Activated CD4-positive, alpha-beta memory T cell treated with anti-CD3 and anti-CD28 coated beads for 36 hours (primary cell): ENCODE measurements at regions not wholly inside any gene's neighbourhood (a gene's known extent, or its start where the extent isn't known, plus 50 kb on each side); places are given as distances from the start of the nearest gene placed in this dataset.
"Not testable (repeated sequence)": the region's sequence is repeated elsewhere in the genome, so short reads cannot be mapped to it uniquely, and the experiment has no call there.

Experiments used
- CTCF ChIA-PET: fragments of 350-600 bp; sonication (Branson Sonifier 250); formaldehyde crosslinking; loops from one replicate; lab custom pipeline; 2021; ENCODE audit warnings: antibody characterized with exemption, inconsistent platforms; lab: Charles Lee
- POLR2A ChIA-PET: fragments of 350-600 bp; sonication (Branson Sonifier 250); formaldehyde crosslinking; loops from one replicate; lab custom pipeline; 2021; ENCODE audit warnings: antibody characterized with exemption; lab: Charles Lee
- DNase-seq: peaks from one replicate; pipeline ENCODE4 v3.0.0-alpha.2; 2020
- H3K27ac Mint-ChIP-seq: one replicate; pipeline ENCODE4 v1.8.0; 2021; ENCODE audit warnings: mixed read lengths
- H3K27me3 Mint-ChIP-seq: one replicate; pipeline ENCODE4 v1.8.0; 2021; ENCODE audit warnings: mixed read lengths
- H3K36me3 Mint-ChIP-seq: one replicate; pipeline ENCODE4 v1.8.0; 2021; ENCODE audit warnings: mixed read lengths
- H3K4me1 Mint-ChIP-seq: one replicate; pipeline ENCODE4 v1.8.0; 2021; ENCODE audit warnings: low read depth, mixed read lengths
- H3K4me3 Mint-ChIP-seq: one replicate; pipeline ENCODE4 v1.8.0; 2021; ENCODE audit warnings: mild to moderate bottlenecking, mixed read lengths
- H3K9me3 Mint-ChIP-seq: one replicate; pipeline ENCODE4 v1.8.0; 2021; ENCODE audit warnings: mixed read lengths
- intact Hi-C: fragments of 100-400 bp; cut with micrococcal nuclease; formaldehyde crosslinking; loops from one replicate; pipeline ENCODE4 v1.15.1; 2023

GRCh38 chr5:67925511-67925910 lies 290.0 kb upstream of the PIK3R1 start:
- no peak overlapping the region for H3K27ac Mint-ChIP-seq
- no peak for DNase-seq
- no peak overlapping the region for H3K4me3 Mint-ChIP-seq
- CTCF ChIA-PET = no interaction called here
- no peaks in the 10 kb centered on the region for H3K4me1 Mint-ChIP-seq
- intact Hi-C loops = no loop called here
- POLR2A ChIA-PET = no interaction called here
- H3K9me3 Mint-ChIP-seq = no peaks in the 10 kb centered on the region
- H3K27me3 Mint-ChIP-seq = peaks cover 2% of the 10 kb centered on the region
- H3K36me3 Mint-ChIP-seq = no peaks in the 10 kb centered on the region

- intact Hi-C loops = no loop called here
- no peaks in the 10 kb centered on the region for H3K4me1 Mint-ChIP-seq
- H3K9me3 Mint-ChIP-seq = peaks cover 10% of the 10 kb centered on the region
- H3K27me3 Mint-ChIP-seq = peaks cover 2% of the 10 kb centered on the region
- no peak for DNase-seq
- ChIA-PET POLR2A (no interaction called here), CTCF (no interaction called here)
- no peak overlapping the region for H3K27ac Mint-ChIP-seq
- no peak overlapping the region for H3K4me3 Mint-ChIP-seq
- H3K36me3 Mint-ChIP-seq = peaks cover 2% of the 10 kb centered on the region
These were observed 294.5 kb upstream of the PIK3R1 start for GRCh38 chr5:67921004-67921601.

GRCh38 chr5:67919532-67919931 lies 296.0 kb upstream of the PIK3R1 start:
- H3K4me1 Mint-ChIP-seq, POLR2A ChIA-PET, H3K4me3 Mint-ChIP-seq, H3K27ac Mint-ChIP-seq, H3K36me3 Mint-ChIP-seq, intact Hi-C loops, DNase-seq, H3K27me3 Mint-ChIP-seq, CTCF ChIA-PET: not testable (repeated sequence)
- peaks cover 10% of the 10 kb centered on the region for H3K9me3 Mint-ChIP-seq

DNA sequence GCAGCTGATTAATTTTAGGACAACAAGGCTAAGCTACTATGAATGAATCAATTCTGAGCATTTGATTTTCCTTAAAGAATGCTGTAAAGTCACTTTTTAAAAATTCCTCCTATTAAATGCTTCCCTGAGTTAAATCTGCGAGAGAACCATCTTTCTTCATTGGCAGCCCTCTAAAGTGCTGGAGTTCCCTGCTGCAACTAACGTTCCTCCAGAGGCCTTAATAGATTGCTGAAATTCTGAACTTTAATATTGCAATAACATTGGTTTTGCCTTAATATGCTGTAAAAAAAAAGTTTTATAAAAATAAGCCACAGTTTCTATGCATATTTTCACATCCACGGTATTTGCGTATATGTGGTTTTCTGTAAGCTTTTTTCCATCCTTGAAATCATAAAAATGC lies 298.0 kb upstream of the PIK3R1 start:
- DNase-seq = no peak
- Mint-ChIP-seq H3K9me3 (peaks cover 10% of the 10 kb centered on the region), H3K36me3 (peaks cover 2% of the 10 kb centered on the region), H3K4me1 (no peaks in the 10 kb centered on the region), H3K4me3 (no peak overlapping the region), H3K27me3 (peaks cover 3% of the 10 kb centered on the region), H3K27ac (no peak overlapping the region)
- CTCF ChIA-PET = no interaction called here
- POLR2A ChIA-PET = no interaction called here
- intact Hi-C loops = no loop called here

DNA sequence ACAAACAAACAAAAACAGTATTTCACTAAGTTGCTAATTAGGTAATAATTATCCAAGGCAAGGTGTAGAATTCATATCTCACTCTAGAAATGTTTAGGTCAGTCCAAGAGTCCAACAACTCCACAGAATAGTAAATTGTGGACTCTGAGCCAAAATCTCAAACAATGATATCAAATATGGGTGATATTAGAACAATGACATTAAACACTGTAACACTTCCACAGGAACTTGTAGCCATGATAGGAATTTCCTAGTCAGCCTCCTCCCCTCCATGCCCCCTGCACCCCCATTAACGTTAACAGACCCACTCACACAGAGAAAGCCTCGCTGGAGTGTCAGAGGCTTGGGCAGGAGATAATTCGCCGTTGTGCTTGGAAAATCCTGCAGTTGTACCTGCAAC lies 305.0 kb upstream of the PIK3R1 start:
- intact Hi-C loops = no loop called here
- peaks cover 7% of the 10 kb centered on the region for H3K27me3 Mint-ChIP-seq
- H3K27ac Mint-ChIP-seq = no peak overlapping the region
- no peak for DNase-seq
- H3K9me3 Mint-ChIP-seq = no peaks in the 10 kb centered on the region
- H3K4me3 Mint-ChIP-seq = no peak overlapping the region
- no peaks in the 10 kb centered on the region for H3K4me1 Mint-ChIP-seq
- ChIA-PET POLR2A (no interaction called here), CTCF (no interaction called here)
- H3K36me3 Mint-ChIP-seq = no peaks in the 10 kb centered on the region

- no peak for DNase-seq
- Mint-ChIP-seq H3K36me3 (no peaks in the 10 kb centered on the region), H3K9me3 (no peaks in the 10 kb centered on the region), H3K27me3 (peaks cover 5% of the 10 kb centered on the region), H3K27ac (no peak overlapping the region), H3K4me1 (no peaks in the 10 kb centered on the region), H3K4me3 (no peak overlapping the region)
- CTCF ChIA-PET = no interaction called here
- intact Hi-C loops = no loop called here
- POLR2A ChIA-PET = no interaction called here
These were observed 307.3 kb upstream of the PIK3R1 start for GRCh38 chr5:67908126-67908765.

DNA sequence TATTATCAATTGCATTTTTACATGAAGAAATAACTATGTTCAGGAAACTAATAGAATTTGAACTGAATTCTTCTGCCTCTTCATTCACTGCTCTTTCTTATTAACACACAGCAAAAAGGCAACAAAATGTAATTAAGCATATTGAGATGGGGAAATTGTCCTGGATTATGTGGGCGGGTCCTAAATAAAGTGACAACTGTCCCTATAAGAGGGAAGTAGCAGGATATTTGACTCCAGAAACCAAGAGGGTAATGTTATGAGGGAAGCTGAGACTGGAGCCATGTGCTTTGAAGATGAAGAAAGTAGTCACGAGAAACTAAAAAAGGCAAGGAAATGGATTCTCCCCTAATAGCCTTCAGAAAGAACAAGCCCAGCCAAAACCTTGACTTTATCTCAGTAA lies 311.2 kb upstream of the PIK3R1 start:
- Mint-ChIP-seq H3K4me3 (no peak overlapping the region), H3K36me3 (no peaks in the 10 kb centered on the region), H3K27ac (no peak overlapping the region), H3K4me1 (no peaks in the 10 kb centered on the region), H3K9me3 (no peaks in the 10 kb centered on the region), H3K27me3 (no peaks in the 10 kb centered on the region)
- ChIA-PET CTCF (no interaction called here), POLR2A (no interaction called here)
- DNase-seq = no peak
- intact Hi-C loops = no loop called here

DNA sequence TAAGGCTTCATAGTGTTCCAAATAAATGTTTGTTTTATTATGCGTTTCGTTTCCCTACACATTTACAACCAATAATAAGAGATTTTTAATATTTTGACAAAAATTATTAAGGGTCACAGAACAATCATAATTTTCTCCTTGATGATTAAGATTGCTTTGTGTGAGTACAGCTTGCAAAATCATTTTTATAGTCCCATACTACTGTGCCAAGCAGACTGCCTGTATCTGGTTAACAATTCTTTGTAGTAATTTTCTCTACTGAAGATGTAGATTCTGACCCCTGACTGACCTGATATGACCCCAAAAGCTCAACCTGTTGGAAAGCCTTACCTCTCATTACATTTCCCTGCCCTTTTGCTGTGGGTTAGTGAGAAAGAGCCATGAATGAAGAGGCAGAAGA lies 311.9 kb upstream of the PIK3R1 start:
- no peaks in the 10 kb centered on the region for H3K27me3 Mint-ChIP-seq
- CTCF ChIA-PET = no interaction called here
- POLR2A ChIA-PET = no interaction called here
- H3K4me3 Mint-ChIP-seq = no peak overlapping the region
- no peaks in the 10 kb centered on the region for H3K36me3 Mint-ChIP-seq
- no peak overlapping the region for H3K27ac Mint-ChIP-seq
- no peaks in the 10 kb centered on the region for H3K4me1 Mint-ChIP-seq
- intact Hi-C loops = no loop called here
- no peaks in the 10 kb centered on the region for H3K9me3 Mint-ChIP-seq
- no peak for DNase-seq

DNA sequence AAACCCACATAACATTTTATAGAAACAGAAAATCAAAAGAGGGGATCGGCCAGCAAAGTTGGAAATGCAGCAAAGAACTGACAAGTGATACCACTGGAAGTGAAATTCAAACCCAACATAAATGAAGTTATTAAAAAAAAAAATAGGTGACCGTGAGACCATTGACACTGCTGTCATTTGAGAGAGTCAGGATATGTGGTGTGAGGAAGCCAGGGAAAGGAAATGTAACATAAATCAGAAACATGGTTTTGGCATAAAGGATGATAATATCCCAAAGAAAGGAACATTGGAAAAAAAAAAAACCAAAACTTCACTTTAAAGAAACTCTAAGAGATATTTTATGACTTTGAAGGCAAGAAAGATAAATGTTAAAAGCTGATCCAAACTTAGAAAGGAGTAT lies 312.4 kb upstream of the PIK3R1 start:
- H3K36me3 Mint-ChIP-seq = no peaks in the 10 kb centered on the region
- DNase-seq = no peak
- H3K4me3 Mint-ChIP-seq = no peak overlapping the region
- no peaks in the 10 kb centered on the region for H3K9me3 Mint-ChIP-seq
- POLR2A ChIA-PET = no interaction called here
- intact Hi-C loops = no loop called here
- H3K27ac Mint-ChIP-seq = no peak overlapping the region
- H3K4me1 Mint-ChIP-seq = no peaks in the 10 kb centered on the region
- no peaks in the 10 kb centered on the region for H3K27me3 Mint-ChIP-seq
- CTCF ChIA-PET = no interaction called here

DNA sequence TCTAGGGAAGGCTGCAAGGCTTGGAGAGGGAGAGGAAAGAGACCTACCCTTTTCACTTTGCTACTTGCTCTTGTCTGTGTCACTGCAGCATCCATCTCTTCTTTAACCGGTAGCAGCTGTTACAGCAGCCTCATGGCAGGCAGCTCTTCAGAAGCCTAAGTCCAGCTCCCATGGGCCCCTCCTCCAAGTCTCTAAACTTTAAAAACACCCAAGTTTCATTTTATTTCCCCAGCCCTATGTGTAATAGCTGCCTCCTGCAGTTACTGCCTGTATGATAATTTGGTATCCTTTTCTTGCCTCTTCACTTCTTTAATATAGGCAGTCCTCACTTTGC lies 313.1 kb upstream of the PIK3R1 start:
- Mint-ChIP-seq H3K27ac (no peak overlapping the region), H3K9me3 (no peaks in the 10 kb centered on the region), H3K4me1 (no peaks in the 10 kb centered on the region), H3K27me3 (no peaks in the 10 kb centered on the region), H3K4me3 (no peak overlapping the region), H3K36me3 (no peaks in the 10 kb centered on the region)
- ChIA-PET CTCF (interaction anchor here (0.6 kb wide), 1 partner anchor 571 kb away, joined by 3 read pairs; no protein-coding TSS in a partner anchor), POLR2A (no interaction called here)
- intact Hi-C loops = no loop called here
- no peak for DNase-seq

DNA sequence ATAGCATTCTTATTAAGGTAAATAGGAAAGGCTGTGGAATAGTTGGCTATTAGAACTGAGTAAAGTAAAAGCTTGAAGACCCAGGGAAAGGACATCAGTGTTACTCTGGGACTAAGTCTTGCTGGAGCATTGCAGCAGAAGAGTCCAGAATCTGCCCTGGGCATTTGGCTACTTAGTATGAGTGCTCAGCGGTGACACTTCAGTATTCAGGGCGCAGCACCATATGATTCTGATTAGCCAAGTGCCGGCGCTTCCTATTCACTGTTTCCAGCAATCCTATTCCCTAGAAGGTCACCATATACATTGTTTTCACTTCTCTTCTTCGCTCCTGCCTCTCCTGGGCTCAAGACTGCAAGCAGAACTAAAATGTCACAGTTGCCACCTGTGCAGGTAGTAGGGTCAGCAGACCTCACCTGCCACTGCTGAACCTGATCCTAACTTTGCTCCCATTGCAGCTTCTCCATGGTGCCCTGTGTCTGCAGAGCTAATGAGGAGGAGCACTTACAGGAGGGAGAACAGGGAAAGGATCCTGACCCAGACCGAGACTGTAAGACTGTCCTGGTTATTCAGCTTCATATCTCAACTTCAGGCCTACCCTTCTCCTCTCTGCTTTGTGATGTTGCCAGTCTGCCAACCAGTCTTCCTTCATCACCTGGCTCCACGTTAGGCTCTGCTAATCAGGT lies 313.6 kb upstream of the PIK3R1 start:
- intact Hi-C loops = no loop called here
- Mint-ChIP-seq H3K9me3 (no peaks in the 10 kb centered on the region), H3K4me3 (no peak overlapping the region), H3K4me1 (no peaks in the 10 kb centered on the region), H3K27ac (no peak overlapping the region), H3K36me3 (no peaks in the 10 kb centered on the region), H3K27me3 (no peaks in the 10 kb centered on the region)
- CTCF ChIA-PET = interaction anchor here (0.6 kb wide), 1 partner anchor 572 kb away, joined by 3 read pairs; no protein-coding TSS in a partner anchor
- POLR2A ChIA-PET = no interaction called here
- DNase-seq = no peak

DNA sequence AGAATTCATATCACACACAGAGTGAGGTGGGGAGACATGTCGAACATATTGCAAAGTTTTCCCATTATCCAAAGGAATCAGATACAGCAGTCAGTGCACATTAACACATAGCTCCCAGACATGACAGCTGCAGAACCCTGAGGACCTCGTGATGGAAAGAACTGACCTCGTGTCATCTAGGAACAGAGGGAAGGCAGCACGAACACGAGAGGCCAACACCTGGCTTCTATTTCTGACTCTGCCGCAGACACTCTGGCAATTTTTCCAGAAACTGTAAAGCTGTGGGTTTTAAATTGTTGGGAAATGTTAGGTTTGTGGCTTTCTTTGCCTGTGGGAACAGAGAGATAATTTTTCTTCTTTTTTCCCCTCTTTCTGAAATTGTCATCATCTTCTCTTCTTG lies 315.0 kb upstream of the PIK3R1 start:
- Mint-ChIP-seq H3K9me3 (no peaks in the 10 kb centered on the region), H3K36me3 (no peaks in the 10 kb centered on the region), H3K27ac (no peak overlapping the region), H3K4me1 (peaks cover 3% of the 10 kb centered on the region), H3K4me3 (no peak overlapping the region), H3K27me3 (no peaks in the 10 kb centered on the region)
- intact Hi-C loops = no loop called here
- POLR2A ChIA-PET = no interaction called here
- no peak for DNase-seq
- CTCF ChIA-PET = no interaction called here

DNA sequence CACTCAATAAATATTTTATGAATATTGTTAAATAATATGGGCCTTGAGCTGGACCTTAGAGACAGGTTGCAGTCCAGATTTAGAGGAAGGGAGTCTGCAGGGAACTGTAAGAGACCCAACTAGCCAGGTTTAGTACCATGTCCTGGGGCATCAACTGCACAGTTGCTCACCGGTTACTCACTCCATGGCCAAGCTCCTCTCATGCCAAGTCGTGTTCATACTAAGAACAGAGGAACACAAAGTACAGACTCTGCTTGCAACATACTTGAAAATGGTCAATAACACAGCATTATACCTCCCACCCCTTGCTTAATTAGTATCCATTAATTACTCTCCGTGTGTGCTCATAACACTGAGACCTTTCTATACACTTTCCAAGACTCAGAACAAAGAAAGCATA lies 317.6 kb upstream of the PIK3R1 start:
- CTCF ChIA-PET = no interaction called here

More for the DNA sequence above, 317.6 kb upstream of the PIK3R1 start:
- POLR2A ChIA-PET = no interaction called here
- Mint-ChIP-seq H3K27me3 (no peaks in the 10 kb centered on the region), H3K36me3 (no peaks in the 10 kb centered on the region), H3K27ac (no peak overlapping the region), H3K4me3 (no peak overlapping the region), H3K4me1 (peaks cover 3% of the 10 kb centered on the region), H3K9me3 (no peaks in the 10 kb centered on the region)
- DNase-seq = no peak
- intact Hi-C loops = no loop called here
